ENCODE measurements at regions not wholly inside any gene's neighbourhood (a gene's known extent, or its start where the extent isn't known, plus 50 kb on each side); places are given as distances from the start of the nearest gene placed in this dataset.

- TF ChIP-seq NFIC (IDR thresholded peaks at IDR 0.05; ENCODE audit: low read depth, low read length) = no peak
- no peak for TF ChIP-seq NRF1 (conservative IDR thresholded peaks at IDR 0.05; ENCODE audit: low read depth, low read length)
- no peak for TF ChIP-seq MYC (IDR thresholded peaks at IDR 0.05; ENCODE audit: insufficient read depth, insufficient read length, insufficient replicate concordance, low read length, severe bottlenecking)
- no peak for TF ChIP-seq TBL1XR1 (IDR thresholded peaks at IDR 0.05; ENCODE audit: low read depth, low read length)
- TF ChIP-seq SMC3 (IDR thresholded peaks at IDR 0.05; ENCODE audit: borderline replicate concordance, low read length) = no peak
- no peak for TF ChIP-seq SIN3A (IDR thresholded peaks at IDR 0.05; ENCODE audit: low read depth, low read length)
- TF ChIP-seq, protein P1, sequence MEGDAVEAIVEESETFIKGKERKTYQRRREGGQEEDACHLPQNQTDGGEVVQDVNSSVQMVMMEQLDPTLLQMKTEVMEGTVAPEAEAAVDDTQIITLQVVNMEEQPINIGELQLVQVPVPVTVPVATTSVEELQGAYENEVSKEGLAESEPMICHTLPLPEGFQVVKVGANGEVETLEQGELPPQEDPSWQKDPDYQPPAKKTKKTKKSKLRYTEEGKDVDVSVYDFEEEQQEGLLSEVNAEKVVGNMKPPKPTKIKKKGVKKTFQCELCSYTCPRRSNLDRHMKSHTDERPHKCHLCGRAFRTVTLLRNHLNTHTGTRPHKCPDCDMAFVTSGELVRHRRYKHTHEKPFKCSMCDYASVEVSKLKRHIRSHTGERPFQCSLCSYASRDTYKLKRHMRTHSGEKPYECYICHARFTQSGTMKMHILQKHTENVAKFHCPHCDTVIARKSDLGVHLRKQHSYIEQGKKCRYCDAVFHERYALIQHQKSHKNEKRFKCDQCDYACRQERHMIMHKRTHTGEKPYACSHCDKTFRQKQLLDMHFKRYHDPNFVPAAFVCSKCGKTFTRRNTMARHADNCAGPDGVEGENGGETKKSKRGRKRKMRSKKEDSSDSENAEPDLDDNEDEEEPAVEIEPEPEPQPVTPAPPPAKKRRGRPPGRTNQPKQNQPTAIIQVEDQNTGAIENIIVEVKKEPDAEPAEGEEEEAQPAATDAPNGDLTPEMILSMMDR (IDR thresholded peaks at IDR 0.05 in 2 of 3, conservative IDR thresholded peaks at IDR 0.05 in 1 of 3; ENCODE audit: control insufficient read depth in 2 of 3, extremely low read depth in 1 of 3, insufficient read depth in 1 of 3, low read depth in 3 of 3, low read length in 3 of 3) = no peak
- TF ChIP-seq POLR2AphosphoS5 (IDR thresholded peaks at IDR 0.05; ENCODE audit: low read length) = no peak
- TF ChIP-seq BMI1 (IDR thresholded peaks at IDR 0.05; ENCODE audit: borderline replicate concordance) = no peak
- TF ChIP-seq ZNF217 (IDR thresholded peaks at IDR 0.05) = no peak
- no peak for TF ChIP-seq POLR2A (IDR thresholded peaks at IDR 0.05; ENCODE audit: low read depth, low read length)
- TF ChIP-seq SMAD1 (IDR thresholded peaks at IDR 0.05; ENCODE audit: low read depth, partially characterized antibody) = no peak
- TF ChIP-seq, protein P2, sequence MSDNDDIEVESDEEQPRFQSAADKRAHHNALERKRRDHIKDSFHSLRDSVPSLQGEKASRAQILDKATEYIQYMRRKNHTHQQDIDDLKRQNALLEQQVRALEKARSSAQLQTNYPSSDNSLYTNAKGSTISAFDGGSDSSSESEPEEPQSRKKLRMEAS (IDR thresholded peaks at IDR 0.05; ENCODE audit: low read depth, low read length) = no peak
Observed at GRCh38 chr3:103712320-103713008, 1277.6 kb downstream of the ZPLD1 start.
